SK-N-MC (cell line): ENCODE measurements at regions not wholly inside any gene's neighbourhood (a gene's known extent, or its start where the extent isn't known, plus 50 kb on each side); places are given as distances from the start of the nearest gene placed in this dataset.

Experiments
- EZH2 ChIP-seq: fragments of 200-600 bp; sonication (generic); IDR thresholded peaks from one replicate; pipeline ENCODE4 v1.6.1; 2017; ENCODE audit warnings: antibody characterized with exemption
- POLR2AphosphoS5 ChIP-seq: IDR thresholded peaks from 2 replicates; pipeline ENCODE4 v1.6.1; 2012; ENCODE audit warnings: mild to moderate bottlenecking, low read depth, low read length, borderline replicate concordance

DNA sequence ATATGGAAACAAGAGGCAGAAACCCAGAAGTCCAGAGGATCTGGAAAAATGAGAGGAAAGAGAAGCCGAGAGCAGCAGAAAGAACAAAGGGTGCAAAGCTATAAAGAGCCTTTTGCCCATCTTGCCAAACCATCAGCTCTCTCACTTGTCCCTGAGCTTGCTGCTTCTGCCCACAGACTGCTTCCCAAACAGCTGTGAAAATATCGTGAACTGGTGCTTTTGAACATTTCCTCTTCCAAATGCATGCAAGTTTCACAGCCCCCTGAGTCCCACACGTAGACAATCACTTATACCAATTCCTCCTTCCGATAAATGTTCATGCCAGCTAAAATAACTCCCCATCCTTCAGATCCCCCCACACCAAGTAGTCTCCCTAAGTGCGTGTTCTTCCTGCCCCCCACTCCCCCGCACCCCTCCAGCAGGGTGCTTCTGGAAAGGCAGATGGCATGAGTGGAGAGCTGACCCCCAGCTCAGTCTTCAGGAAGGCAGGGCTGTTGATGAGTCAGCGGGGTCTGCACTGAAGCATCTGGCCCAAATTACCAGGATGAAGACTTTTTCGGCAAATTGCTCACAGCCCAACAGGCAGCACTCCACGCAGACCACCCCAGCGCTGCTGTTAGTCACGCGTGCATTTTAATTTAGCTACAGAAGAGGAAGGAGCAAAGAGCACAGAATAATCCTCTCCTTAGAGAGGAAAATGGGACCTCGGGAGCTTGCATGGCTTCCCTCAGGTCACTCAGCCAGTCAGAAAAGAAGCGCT lies 76.1 kb upstream of the KCNMA1 start:
- TF ChIP-seq POLR2AphosphoS5 (no peak), EZH2 (no peak)
